ENCODE measurements at regions not wholly inside any gene's neighbourhood (a gene's known extent, or its start where the extent isn't known, plus 50 kb on each side); places are given as distances from the start of the nearest gene placed in this dataset.

DNA sequence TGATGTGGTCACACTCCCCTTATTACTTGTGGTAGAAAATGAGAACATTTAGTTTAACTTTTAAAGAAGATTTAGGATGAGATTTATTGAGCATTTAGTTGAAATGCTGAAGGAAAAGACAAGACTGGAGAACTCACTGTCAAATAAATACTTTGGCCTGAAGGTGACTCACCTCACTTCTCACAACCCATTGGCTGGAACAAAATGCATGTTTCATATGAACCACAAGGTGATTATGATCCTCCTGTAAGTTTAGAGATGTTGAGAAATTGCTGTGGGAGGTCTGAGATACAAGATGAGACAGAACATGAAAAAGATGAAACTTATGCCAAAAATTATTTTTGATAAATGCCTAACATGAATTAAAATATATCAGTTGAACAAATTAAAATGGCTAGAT, 1004.5 kb downstream of the SOCS6 start:
- TF ChIP-seq TAF1 (IDR thresholded peaks at IDR 0.05; ENCODE audit: low read depth), result no peak

- no peak for TF ChIP-seq TCF12 (IDR thresholded peaks at IDR 0.05; ENCODE audit: low read depth)
- TF ChIP-seq, protein P1, sequence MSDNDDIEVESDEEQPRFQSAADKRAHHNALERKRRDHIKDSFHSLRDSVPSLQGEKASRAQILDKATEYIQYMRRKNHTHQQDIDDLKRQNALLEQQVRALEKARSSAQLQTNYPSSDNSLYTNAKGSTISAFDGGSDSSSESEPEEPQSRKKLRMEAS (IDR thresholded peaks at IDR 0.05), result no peak
- TF ChIP-seq EGR1 (IDR thresholded peaks at IDR 0.05), result no peak
- TF ChIP-seq TAF1 (IDR thresholded peaks at IDR 0.05; ENCODE audit: low read depth), result no peak
- no peak for TF ChIP-seq TEAD4 (IDR thresholded peaks at IDR 0.05)
- no peak for TF ChIP-seq CREB1 (IDR thresholded peaks at IDR 0.05; ENCODE audit: low read depth)
- TF ChIP-seq CEBPB (IDR thresholded peaks at IDR 0.05), result no peak
- TF ChIP-seq FOXM1 (IDR thresholded peaks at IDR 0.05; ENCODE audit: borderline replicate concordance, low read depth), result no peak
- TF ChIP-seq, protein P2, sequence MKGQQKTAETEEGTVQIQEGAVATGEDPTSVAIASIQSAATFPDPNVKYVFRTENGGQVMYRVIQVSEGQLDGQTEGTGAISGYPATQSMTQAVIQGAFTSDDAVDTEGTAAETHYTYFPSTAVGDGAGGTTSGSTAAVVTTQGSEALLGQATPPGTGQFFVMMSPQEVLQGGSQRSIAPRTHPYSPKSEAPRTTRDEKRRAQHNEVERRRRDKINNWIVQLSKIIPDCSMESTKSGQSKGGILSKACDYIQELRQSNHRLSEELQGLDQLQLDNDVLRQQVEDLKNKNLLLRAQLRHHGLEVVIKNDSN (IDR thresholded peaks at IDR 0.05), result no peak
- TF ChIP-seq RAD21 (IDR thresholded peaks at IDR 0.05; ENCODE audit: low read depth), result no peak
- TF ChIP-seq NFIC (IDR thresholded peaks at IDR 0.05), result no peak
- no peak for TF ChIP-seq ZBTB7A (IDR thresholded peaks at IDR 0.05; ENCODE audit: low read depth)
- no peak for TF ChIP-seq EP300 (IDR thresholded peaks at IDR 0.05; ENCODE audit: borderline replicate concordance)
Measured at GRCh38 chr18:71287268-71287667, 998.4 kb downstream of the SOCS6 start.

DNA sequence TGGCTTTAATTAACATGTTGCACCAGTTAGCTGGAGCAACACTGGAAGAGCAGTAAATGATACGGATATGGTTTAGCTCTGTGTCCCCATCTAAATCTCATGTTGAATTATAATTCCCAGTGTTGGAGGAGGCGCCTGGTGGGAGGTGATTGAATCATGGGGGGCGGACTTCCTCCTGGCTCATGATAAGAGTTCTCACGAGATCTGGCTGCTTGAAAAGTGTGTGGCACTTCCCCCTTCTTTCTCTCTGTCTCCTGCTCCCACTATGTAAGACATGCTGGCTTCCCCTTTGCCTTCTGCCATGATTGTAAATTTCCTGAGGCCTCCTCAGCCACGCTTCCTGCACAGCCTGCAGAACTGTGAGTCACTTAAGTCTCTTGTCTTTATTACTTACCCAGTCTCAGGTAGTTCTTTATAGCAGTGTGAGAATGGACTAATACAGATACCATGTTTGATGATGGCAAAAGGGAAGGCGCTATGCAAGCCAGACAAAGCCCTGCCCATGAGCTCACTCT, 963.6 kb downstream of the SOCS6 start:
- TF ChIP-seq EP300 (IDR thresholded peaks at IDR 0.05; ENCODE audit: borderline replicate concordance), result no peak
- TF ChIP-seq, protein P1 (IDR thresholded peaks at IDR 0.05), result no peak
- no peak for TF ChIP-seq TCF12 (IDR thresholded peaks at IDR 0.05; ENCODE audit: low read depth)
- TF ChIP-seq CREB1 (IDR thresholded peaks at IDR 0.05; ENCODE audit: low read depth), result no peak
- TF ChIP-seq FOXM1 (IDR thresholded peaks at IDR 0.05; ENCODE audit: borderline replicate concordance, low read depth), result no peak
- TF ChIP-seq NFIC (IDR thresholded peaks at IDR 0.05), result no peak
- TF ChIP-seq RAD21 (IDR thresholded peaks at IDR 0.05; ENCODE audit: low read depth), result no peak
- TF ChIP-seq EGR1 (IDR thresholded peaks at IDR 0.05), result no peak
- no peak for TF ChIP-seq TAF1 (IDR thresholded peaks at IDR 0.05; ENCODE audit: low read depth)
- no peak for TF ChIP-seq YY1 (IDR thresholded peaks at IDR 0.05; ENCODE audit: low read depth)
- TF ChIP-seq ZBTB7A (IDR thresholded peaks at IDR 0.05; ENCODE audit: low read depth), result no peak
- no peak for TF ChIP-seq CEBPB (IDR thresholded peaks at IDR 0.05)

- TF ChIP-seq, protein P2 (IDR thresholded peaks at IDR 0.05), result no peak
- TF ChIP-seq FOXM1 (IDR thresholded peaks at IDR 0.05; ENCODE audit: borderline replicate concordance, low read depth) (no peak), EP300 (IDR thresholded peaks at IDR 0.05; ENCODE audit: borderline replicate concordance) (no peak), CEBPB (IDR thresholded peaks at IDR 0.05) (no peak), NFIC (IDR thresholded peaks at IDR 0.05) (no peak), RAD21 (IDR thresholded peaks at IDR 0.05; ENCODE audit: low read depth) (no peak), YY1 (IDR thresholded peaks at IDR 0.05; ENCODE audit: low read depth) (no peak), EGR1 (IDR thresholded peaks at IDR 0.05) (no peak), CREB1 (IDR thresholded peaks at IDR 0.05; ENCODE audit: low read depth) (no peak), TAF1 (IDR thresholded peaks at IDR 0.05; ENCODE audit: low read depth) (no peak), ZBTB7A (IDR thresholded peaks at IDR 0.05; ENCODE audit: low read depth) (no peak), TCF12 (IDR thresholded peaks at IDR 0.05; ENCODE audit: low read depth) (no peak), REST (IDR thresholded peaks at IDR 0.05; ENCODE audit: low read depth) (no peak), TEAD4 (IDR thresholded peaks at IDR 0.05) (no peak)
- TF ChIP-seq, protein P1 (IDR thresholded peaks at IDR 0.05), result no peak
Measured at GRCh38 chr18:71250191-71250590, 961.3 kb downstream of the SOCS6 start.

DNA sequence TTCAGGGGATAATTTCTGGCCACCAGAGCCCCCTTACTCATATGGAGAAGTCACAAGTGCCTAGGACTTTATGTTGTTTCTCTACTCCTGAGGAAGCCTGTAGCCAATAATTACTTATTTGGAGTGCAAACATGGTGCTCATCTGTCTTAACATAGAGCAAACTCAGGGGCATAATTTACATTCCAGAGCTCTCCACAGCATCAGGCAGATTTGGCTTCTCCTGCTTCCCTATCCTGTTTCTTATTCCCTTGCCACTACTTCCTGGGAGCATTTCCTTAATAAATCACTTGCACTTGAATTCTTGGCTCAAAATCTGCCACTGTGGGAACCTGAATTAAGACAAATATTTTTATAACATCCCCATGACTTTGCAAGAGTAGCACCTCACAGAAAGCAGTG, 960.9 kb downstream of the SOCS6 start:
- TF ChIP-seq RAD21 (IDR thresholded peaks at IDR 0.05; ENCODE audit: low read depth) (no peak), TAF1 (IDR thresholded peaks at IDR 0.05; ENCODE audit: low read depth) (no peak), REST (IDR thresholded peaks at IDR 0.05; ENCODE audit: low read depth) (no peak), CREB1 (IDR thresholded peaks at IDR 0.05; ENCODE audit: low read depth) (no peak), EP300 (IDR thresholded peaks at IDR 0.05; ENCODE audit: borderline replicate concordance) (no peak), ZBTB7A (IDR thresholded peaks at IDR 0.05; ENCODE audit: low read depth) (no peak), YY1 (IDR thresholded peaks at IDR 0.05; ENCODE audit: low read depth) (no peak), TCF12 (IDR thresholded peaks at IDR 0.05; ENCODE audit: low read depth) (no peak), TEAD4 (IDR thresholded peaks at IDR 0.05) (no peak), FOXM1 (IDR thresholded peaks at IDR 0.05; ENCODE audit: borderline replicate concordance, low read depth) (no peak), NFIC (IDR thresholded peaks at IDR 0.05) (no peak), CEBPB (IDR thresholded peaks at IDR 0.05) (no peak), EGR1 (IDR thresholded peaks at IDR 0.05) (no peak)
- TF ChIP-seq, protein P1 (IDR thresholded peaks at IDR 0.05), result no peak
- TF ChIP-seq, protein P2 (IDR thresholded peaks at IDR 0.05), result no peak

Measured in Ishikawa (cell line).